Fibroblast of pulmonary artery (primary cell): ENCODE measurements at regions not wholly inside any gene's neighbourhood (a gene's known extent, or its start where the extent isn't known, plus 50 kb on each side); places are given as distances from the start of the nearest gene placed in this dataset.

Experiments
- DNase-seq: peaks from one replicate; pipeline ENCODE4 v3.0.0-alpha.2; 2010; ENCODE audit warnings: low read depth
- H3K4me3 ChIP-seq: replicated peaks from 2 replicates; pipeline ENCODE4 v1.5.1; 2011; ENCODE audit warnings: low read depth, mild to moderate bottlenecking, control low read depth, low read length, moderate library complexity
- CTCF ChIP-seq: IDR thresholded peaks from 2 replicates; pipeline ENCODE4 v1.5.1; 2011; ENCODE audit warnings: mild to moderate bottlenecking, control low read depth, low read length, inconsistent platforms; ENCODE audit errors: missing control alignments

- no peak for TF ChIP-seq CTCF
- DNase-seq, result no peak
- no peak overlapping the region for H3K4me3 ChIP-seq
These were observed 286.5 kb upstream of the RTL1 start for GRCh38 chr14:101189962-101190560.

- TF ChIP-seq CTCF, result no peak
- DNase-seq, result no peak
- H3K4me3 ChIP-seq, result no peak overlapping the region
These were observed 287.7 kb upstream of the RTL1 start for GRCh38 chr14:101191101-101191720.

GRCh38 chr14:101191721-101192660 lies 288.5 kb upstream of the RTL1 start:
- no peak for DNase-seq
- TF ChIP-seq CTCF, result no peak
- H3K4me3 ChIP-seq, result no peak overlapping the region

- DNase-seq, result no peak
- no peak for TF ChIP-seq CTCF
- no peak overlapping the region for H3K4me3 ChIP-seq
These were observed 289.1 kb upstream of the RTL1 start for GRCh38 chr14:101192661-101193000.

GRCh38 chr14:101193106-101193844 lies 289.8 kb upstream of the RTL1 start:
- no peak for TF ChIP-seq CTCF
- DNase-seq, result no peak
- no peak overlapping the region for H3K4me3 ChIP-seq

GRCh38 chr14:101193845-101194372 lies 290.4 kb upstream of the RTL1 start:
- TF ChIP-seq CTCF, result no peak
- no peak overlapping the region for H3K4me3 ChIP-seq
- no peak for DNase-seq
